ENCODE measurements at regions not wholly inside any gene's neighbourhood (a gene's known extent, or its start where the extent isn't known, plus 50 kb on each side); places are given as distances from the start of the nearest gene placed in this dataset.

- TF ChIP-seq CTCF (conservative IDR thresholded peaks at IDR 0.05 in 1 of 2, IDR thresholded peaks at IDR 0.05 in 1 of 2; ENCODE audit: low read depth in 1 of 2, low read length in 2 of 2) (no peak), EZH2 (IDR thresholded peaks at IDR 0.05; ENCODE audit: low read length, missing control alignments) (no peak)
Measured at GRCh38 chr7:15837306-15837950, 150.9 kb upstream of the MEOX2 start.
